ENCODE measurements at regions not wholly inside any gene's neighbourhood (a gene's known extent, or its start where the extent isn't known, plus 50 kb on each side); places are given as distances from the start of the nearest gene placed in this dataset.

GRCh38 chr20:22861231-22861980, 173.7 kb upstream of the SSTR4 start:
- DNase-seq (ENCODE audit: low spot score): no peak

- DNase-seq (ENCODE audit: low spot score): no peak
Observed at GRCh38 chr20:22861990-22862389, 173.1 kb upstream of the SSTR4 start.

- DNase-seq (ENCODE audit: low spot score): no peak
Observed at GRCh38 chr20:22862671-22863230, 172.4 kb upstream of the SSTR4 start.

GRCh38 chr20:22863826-22864225, 171.3 kb upstream of the SSTR4 start:
- DNase-seq (ENCODE audit: low spot score): no peak

- DNase-seq (ENCODE audit: low spot score): no peak
Observed at GRCh38 chr20:22866812-22867341, 168.2 kb upstream of the SSTR4 start.

GRCh38 chr20:22878166-22878565, 156.9 kb upstream of the SSTR4 start:
- DNase-seq (ENCODE audit: low spot score): no peak

GRCh38 chr20:22880277-22880676, 154.8 kb upstream of the SSTR4 start:
- no peak for DNase-seq (ENCODE audit: low spot score)

- DNase-seq (ENCODE audit: low spot score): no peak
Observed at GRCh38 chr20:22887796-22888195, 147.3 kb upstream of the SSTR4 start.

- DNase-seq (ENCODE audit: low spot score): no peak
Observed at GRCh38 chr20:22890594-22891300, 144.4 kb upstream of the SSTR4 start.

- no peak for DNase-seq (ENCODE audit: low spot score)
Observed at GRCh38 chr20:22901164-22901563, 133.9 kb upstream of the SSTR4 start.

- DNase-seq (ENCODE audit: low spot score): no peak
Observed at GRCh38 chr20:22901921-22902320, 133.2 kb upstream of the SSTR4 start.

- DNase-seq (ENCODE audit: low spot score): no peak
Observed at GRCh38 chr20:22904386-22904785, 130.7 kb upstream of the SSTR4 start.

- DNase-seq (ENCODE audit: low spot score): no peak
Observed at GRCh38 chr20:22904905-22905304, 130.2 kb upstream of the SSTR4 start.

- DNase-seq (ENCODE audit: low spot score): no peak
Observed at GRCh38 chr20:22905658-22906057, 129.5 kb upstream of the SSTR4 start.

- DNase-seq (ENCODE audit: low spot score): no peak
Observed at GRCh38 chr20:22908437-22908836, 126.7 kb upstream of the SSTR4 start.

GRCh38 chr20:22908944-22909343, 126.2 kb upstream of the SSTR4 start:
- no peak for DNase-seq (ENCODE audit: low spot score)

GRCh38 chr20:22909436-22909835, 125.7 kb upstream of the SSTR4 start:
- no peak for DNase-seq (ENCODE audit: low spot score)

- DNase-seq (ENCODE audit: low spot score): no peak
Observed at GRCh38 chr20:22910287-22910852, 124.7 kb upstream of the SSTR4 start.

GRCh38 chr20:22914291-22914690, 120.8 kb upstream of the SSTR4 start:
- DNase-seq (ENCODE audit: low spot score): no peak

- no peak for DNase-seq (ENCODE audit: low spot score)
Observed at GRCh38 chr20:22915512-22915911, 119.6 kb upstream of the SSTR4 start.

GRCh38 chr20:22916021-22916842, 118.9 kb upstream of the SSTR4 start:
- no peak for DNase-seq (ENCODE audit: low spot score)

Measured in CD4-positive, alpha-beta T cell treated with Interleukin-2 at 100 ng/mL for 4 hours (primary cell).